ENCODE measurements at regions not wholly inside any gene's neighbourhood (a gene's known extent, or its start where the extent isn't known, plus 50 kb on each side); places are given as distances from the start of the nearest gene placed in this dataset.

- Histone ChIP-seq H3K79me2 (ENCODE audit: insufficient read depth, low read length) (no peaks in the 10 kb centered on the region), H3K79me1 (ENCODE audit: insufficient read depth, low read depth, low read length, poor library complexity, severe bottlenecking) (no peaks in the 10 kb centered on the region), H3T11ph (ENCODE audit: low read length) (no peak overlapping the region), H3K4me1 (ENCODE audit: insufficient read depth, low read length) (peaks cover 3% of the 10 kb centered on the region; the same call in 1 of the 2 replicates), H2BK15ac (ENCODE audit: low read depth, low read length) (no peak overlapping the region), H3K23me2 (ENCODE audit: insufficient read length, low read depth, low read length, poor library complexity, severe bottlenecking) (no peaks in the 10 kb centered on the region), H2BK120ac (ENCODE audit: low read depth, low read length, poor library complexity, severe bottlenecking) (no peak overlapping the region), H4K8ac (replicated peaks; ENCODE audit: insufficient read length, low read depth, low read length) (no peak overlapping the region), H3K4ac (ENCODE audit: low read depth, low read length) (no peak overlapping the region), H3K23ac (ENCODE audit: insufficient read length, low read depth, low read length) (no peak overlapping the region), H3K14ac (ENCODE audit: insufficient read depth, low read length) (no peak overlapping the region), H4K5ac (ENCODE audit: insufficient read length, low read depth, low read length) (no peak overlapping the region), H2AK5ac (ENCODE audit: insufficient read length, low read length) (no peak overlapping the region), H3K9ac (ENCODE audit: extremely low read depth, insufficient read length, low read length) (no peak overlapping the region), H3K9me3 (ENCODE audit: control insufficient read depth, low read depth, low read length) (no peaks in the 10 kb centered on the region), H3K27ac (ENCODE audit: insufficient read length, low read depth, low read length) (no peak overlapping the region), H4K20me1 (ENCODE audit: control insufficient read depth, insufficient read depth, insufficient read length) (no peaks in the 10 kb centered on the region), H3K56ac (ENCODE audit: insufficient read length, low read depth, low read length) (no peak overlapping the region), H3K4me2 (ENCODE audit: insufficient read depth, insufficient read length, low read length) (no peak overlapping the region), H3K27me3 (ENCODE audit: insufficient read depth, low read length) (no peaks in the 10 kb centered on the region), H4K91ac (ENCODE audit: insufficient read length, low read depth, low read length) (no peak overlapping the region), H2BK20ac (ENCODE audit: low read depth, low read length, poor library complexity, severe bottlenecking) (no peak overlapping the region), H2BK12ac (ENCODE audit: insufficient read length, low read depth, low read length) (no peak overlapping the region), H2BK5ac (ENCODE audit: insufficient read length, low read length) (no peak overlapping the region), H2AFZ (ENCODE audit: low read length) (no peak overlapping the region), H3K18ac (ENCODE audit: insufficient read length, low read depth, low read length) (no peak overlapping the region)
- no CpG with 5 or more reads among the region's 1 CpG for WGBS (ENCODE audit: extremely low coverage, insufficient read length, low lambda C conversion rate)
- Mint-ChIP-seq H3K4me1 (peaks cover 7 to 9% of the 10 kb centered on the region in 2 experiments; a peak in 3 of 4 replicates), H3K27me3 (ENCODE audit: low read depth) (no peaks in the 10 kb centered on the region), H3K27ac (no peak overlapping the region), H3K9me3 (no peaks in the 10 kb centered on the region; a peak in 1 of 5 replicates), H3K36me3 (ENCODE audit: insufficient read depth in 1 of 3, low read depth in 3 of 3) (no peaks in the 10 kb centered on the region), H3K4me3 (no peak overlapping the region)
- no peak for DNase-seq
- TF ChIP-seq CTCF (conservative IDR thresholded peaks at IDR 0.05): no peak
These were observed 148.3 kb upstream of the GHR start for GRCh38 chr5:42274913-42275312.
